GM06990 (cell line): ENCODE measurements at regions not wholly inside any gene's neighbourhood (a gene's known extent, or its start where the extent isn't known, plus 50 kb on each side); places are given as distances from the start of the nearest gene placed in this dataset.

Experiments used
- DNase-seq: peaks from one replicate; pipeline ENCODE4 v3.0.0-alpha.2; 2011; ENCODE audit not compliant: insufficient read length; ENCODE audit errors: extremely low read depth
- H3K27me3 ChIP-seq: replicated peaks from 2 replicates; pipeline ENCODE4 v1.6.0; 2011; ENCODE audit warnings: low read length; ENCODE audit not compliant: control insufficient read depth, insufficient read depth
- H3K36me3 ChIP-seq: 2 replicates; pipeline ENCODE4 v1.5.1; 2011; ENCODE audit warnings: low read length; ENCODE audit not compliant: control insufficient read depth, insufficient read depth
- H3K4me3 ChIP-seq: replicated peaks from 2 replicates; pipeline ENCODE4 v1.5.1; 2011; ENCODE audit warnings: low read depth, mild to moderate bottlenecking, control low read depth, low read length
- TF ChIP-seq, protein P1 (sequence below): IDR thresholded peaks from 2 replicates; pipeline ENCODE4 v1.5.1; 2011; ENCODE audit warnings: low read length, control low read depth, mild to moderate bottlenecking, inconsistent platforms; ENCODE audit not compliant: insufficient read depth, poor library complexity, severe bottlenecking

DNA sequence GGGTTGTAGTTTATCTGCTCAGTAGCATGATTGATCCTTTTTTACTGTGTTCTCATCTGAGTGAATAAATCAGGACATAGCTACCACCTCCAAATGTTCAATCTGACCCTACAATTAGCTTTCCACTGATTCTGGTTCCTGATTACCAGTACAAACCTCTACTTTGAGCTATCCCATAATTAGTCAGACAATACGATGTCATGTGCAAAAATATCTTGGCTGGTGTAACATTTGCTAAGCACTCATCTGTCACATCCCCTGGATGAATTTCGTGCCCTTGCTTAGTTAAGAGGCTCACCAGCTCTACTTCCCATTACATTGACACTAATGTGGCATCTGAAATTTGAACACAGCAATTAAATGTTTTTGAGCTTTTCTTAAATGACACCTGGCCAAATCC lies 1101.0 kb upstream of the PCDH7 start:
- TF ChIP-seq, protein P1, sequence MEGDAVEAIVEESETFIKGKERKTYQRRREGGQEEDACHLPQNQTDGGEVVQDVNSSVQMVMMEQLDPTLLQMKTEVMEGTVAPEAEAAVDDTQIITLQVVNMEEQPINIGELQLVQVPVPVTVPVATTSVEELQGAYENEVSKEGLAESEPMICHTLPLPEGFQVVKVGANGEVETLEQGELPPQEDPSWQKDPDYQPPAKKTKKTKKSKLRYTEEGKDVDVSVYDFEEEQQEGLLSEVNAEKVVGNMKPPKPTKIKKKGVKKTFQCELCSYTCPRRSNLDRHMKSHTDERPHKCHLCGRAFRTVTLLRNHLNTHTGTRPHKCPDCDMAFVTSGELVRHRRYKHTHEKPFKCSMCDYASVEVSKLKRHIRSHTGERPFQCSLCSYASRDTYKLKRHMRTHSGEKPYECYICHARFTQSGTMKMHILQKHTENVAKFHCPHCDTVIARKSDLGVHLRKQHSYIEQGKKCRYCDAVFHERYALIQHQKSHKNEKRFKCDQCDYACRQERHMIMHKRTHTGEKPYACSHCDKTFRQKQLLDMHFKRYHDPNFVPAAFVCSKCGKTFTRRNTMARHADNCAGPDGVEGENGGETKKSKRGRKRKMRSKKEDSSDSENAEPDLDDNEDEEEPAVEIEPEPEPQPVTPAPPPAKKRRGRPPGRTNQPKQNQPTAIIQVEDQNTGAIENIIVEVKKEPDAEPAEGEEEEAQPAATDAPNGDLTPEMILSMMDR: no peak
- no peaks in the 10 kb centered on the region for H3K36me3 ChIP-seq
- no peak overlapping the region for H3K4me3 ChIP-seq
- no peaks in the 10 kb centered on the region for H3K27me3 ChIP-seq
- no peak for DNase-seq

- no peak for DNase-seq
- no peaks in the 10 kb centered on the region for H3K27me3 ChIP-seq
- no peaks in the 10 kb centered on the region for H3K36me3 ChIP-seq
- TF ChIP-seq, protein P1: no peak
- H3K4me3 ChIP-seq: no peak overlapping the region
These were observed 1088.0 kb upstream of the PCDH7 start for GRCh38 chr4:29632199-29632598.

GRCh38 chr4:29636961-29637360 lies 1083.2 kb upstream of the PCDH7 start:
- TF ChIP-seq, protein P1: no peak
- DNase-seq: no peak
- Histone ChIP-seq H3K27me3 (no peaks in the 10 kb centered on the region), H3K36me3 (no peaks in the 10 kb centered on the region), H3K4me3 (no peak overlapping the region)

- DNase-seq: no peak
- Histone ChIP-seq H3K36me3 (no peaks in the 10 kb centered on the region), H3K27me3 (no peaks in the 10 kb centered on the region), H3K4me3 (no peak overlapping the region)
- TF ChIP-seq, protein P1: no peak
These were observed 1066.9 kb upstream of the PCDH7 start for GRCh38 chr4:29653221-29653620.

DNA sequence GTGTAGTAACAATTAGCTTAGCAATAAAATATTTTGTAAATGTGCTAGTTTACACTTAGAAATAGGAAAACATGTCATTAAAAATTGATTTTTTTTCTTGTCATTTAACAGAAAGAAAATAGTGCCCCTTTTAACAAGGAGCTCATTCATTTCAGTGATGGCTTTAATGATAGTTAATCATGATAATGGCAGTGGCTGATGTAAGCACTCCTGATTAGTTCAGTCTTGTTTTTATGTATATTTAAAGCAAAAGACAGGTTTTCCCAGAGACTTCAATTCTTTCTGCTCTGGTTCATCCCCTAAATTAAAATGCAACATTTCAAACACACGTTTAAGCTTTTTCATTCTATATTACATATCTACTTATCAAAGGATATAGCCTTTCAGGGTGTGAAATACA lies 1039.5 kb upstream of the PCDH7 start:
- TF ChIP-seq, protein P1: no peak
- H3K4me3 ChIP-seq: no peak overlapping the region
- H3K27me3 ChIP-seq: no peaks in the 10 kb centered on the region
- no peaks in the 10 kb centered on the region for H3K36me3 ChIP-seq
- no peak for DNase-seq

DNA sequence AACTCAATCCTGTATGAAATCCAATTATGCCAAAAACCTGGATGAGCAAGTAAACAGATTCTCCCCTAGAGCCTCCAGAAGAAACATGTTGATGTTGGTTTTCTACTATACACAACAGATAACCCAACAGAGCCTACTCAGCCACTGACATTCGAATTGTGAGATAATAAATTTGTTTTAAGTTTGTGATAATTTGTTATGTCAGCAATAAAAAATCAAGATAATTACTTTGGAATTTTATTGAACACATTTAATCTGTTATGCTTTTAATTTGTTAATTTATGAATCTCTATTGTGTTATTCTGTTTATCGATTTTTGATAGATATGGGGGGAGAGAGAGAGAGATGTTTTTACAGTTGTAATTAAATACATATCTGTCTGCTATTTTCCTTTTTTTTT lies 1016.1 kb upstream of the PCDH7 start:
- no peak for DNase-seq
- no peak overlapping the region for H3K4me3 ChIP-seq
- H3K27me3 ChIP-seq: no peaks in the 10 kb centered on the region
- TF ChIP-seq, protein P1: no peak
- no peaks in the 10 kb centered on the region for H3K36me3 ChIP-seq
